Esophagus muscularis mucosa (tissue), 3 donors: ENCODE measurements at regions not wholly inside any gene's neighbourhood (a gene's known extent, or its start where the extent isn't known, plus 50 kb on each side); places are given as distances from the start of the nearest gene placed in this dataset.

ENCODE experiments used
- EP300 ChIP-seq: sonication (generic); formaldehyde crosslinking; IDR thresholded peaks from one replicate; pipeline ENCODE4 v1.6.1; 2017; ENCODE audit warnings: antibody characterized with exemption
- POLR2AphosphoS5 ChIP-seq, 2 donors: sonication (generic); formaldehyde crosslinking; IDR thresholded peaks; one replicate each; pipeline ENCODE4 v1.6.1; 2017; ENCODE audit warnings: antibody characterized with exemption in 2 of 2

DNA sequence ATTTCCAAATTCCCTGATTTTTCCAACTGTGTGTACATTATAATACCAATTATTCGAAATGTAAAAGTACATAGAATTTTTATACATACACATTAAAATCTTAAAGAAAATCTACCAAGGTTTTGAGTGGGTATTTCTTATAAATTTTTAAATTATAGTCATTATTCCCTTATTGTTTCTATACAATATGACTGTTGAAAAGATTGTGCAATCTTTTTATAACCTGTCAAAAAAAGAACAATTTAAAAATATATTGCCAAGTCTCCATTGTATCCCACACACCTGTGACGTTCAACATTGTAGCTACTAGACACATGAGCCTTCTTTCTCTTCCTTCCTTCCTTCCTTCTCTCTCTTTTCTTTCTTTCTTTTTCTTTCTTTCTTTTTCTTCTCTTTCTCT is 473.2 kb upstream of the CHRM3 start:
- TF ChIP-seq EP300 = no peak
- TF ChIP-seq POLR2AphosphoS5 (IDR thresholded peaks at IDR 0.05) = no peak
